Left kidney (tissue), 1 donor: ENCODE measurements at regions not wholly inside any gene's neighbourhood (a gene's known extent, or its start where the extent isn't known, plus 50 kb on each side); places are given as distances from the start of the nearest gene placed in this dataset.

ENCODE experiments used
- DNase-seq: peaks from one replicate; pipeline ENCODE4 v3.0.0-alpha.2; 2013

DNA sequence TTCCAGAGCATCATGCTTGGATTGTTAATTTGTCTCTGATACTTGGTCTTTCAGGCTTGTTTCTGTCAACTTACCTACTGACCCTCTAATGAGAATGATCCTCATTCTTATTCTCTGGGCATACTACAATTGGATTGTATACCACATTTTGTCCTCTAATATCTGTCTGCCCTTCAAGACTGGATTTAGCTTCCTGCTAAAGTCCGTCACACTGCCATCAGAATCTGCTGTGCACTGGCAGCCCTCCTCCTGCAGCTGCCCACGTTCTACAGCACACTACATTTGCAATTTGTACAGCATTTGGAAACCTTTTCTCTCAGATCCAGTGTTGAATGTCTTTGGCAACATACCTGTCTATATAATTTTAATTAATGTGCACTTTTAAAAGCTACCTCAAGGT is 183.1 kb downstream of the ZNF330 start:
- no peak for DNase-seq

DNA sequence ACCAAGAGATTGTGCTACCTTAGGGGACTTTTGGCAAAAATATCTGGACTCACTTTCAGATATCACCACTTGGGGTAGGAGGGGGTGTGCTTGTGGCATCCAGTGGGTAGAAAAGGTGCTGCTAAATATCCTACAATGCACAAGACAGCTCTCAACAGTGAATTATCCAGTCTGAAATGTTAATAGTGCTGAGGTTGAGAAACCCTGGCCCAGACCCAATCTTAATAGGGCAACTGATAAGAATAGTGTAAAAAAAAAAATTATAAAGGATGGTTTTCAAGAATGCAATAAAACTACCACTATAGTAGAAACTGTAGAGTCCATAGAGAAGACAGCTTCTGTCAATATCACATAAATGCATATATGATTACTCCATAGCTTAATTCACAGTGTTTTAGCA is 185.5 kb downstream of the ZNF330 start:
- DNase-seq, result no peak

DNA sequence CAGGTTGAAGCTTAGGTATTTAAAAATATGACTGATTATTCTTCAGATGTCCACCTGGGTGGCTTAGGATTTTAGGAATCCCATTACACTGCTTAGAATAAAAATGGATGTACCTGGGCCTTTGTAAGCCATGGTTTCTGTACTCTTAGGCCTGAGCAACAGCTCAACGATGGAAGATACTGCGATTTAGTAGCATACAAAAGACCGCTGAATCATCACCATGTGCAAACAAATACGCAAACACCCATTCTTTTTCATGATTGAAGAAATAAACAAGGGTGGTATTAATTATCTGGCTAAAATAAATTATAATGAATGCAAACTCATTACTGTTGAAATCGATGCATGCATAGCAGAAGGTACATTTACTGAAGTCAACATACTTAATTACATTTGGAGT is 188.9 kb downstream of the ZNF330 start:
- DNase-seq, result no peak

DNA sequence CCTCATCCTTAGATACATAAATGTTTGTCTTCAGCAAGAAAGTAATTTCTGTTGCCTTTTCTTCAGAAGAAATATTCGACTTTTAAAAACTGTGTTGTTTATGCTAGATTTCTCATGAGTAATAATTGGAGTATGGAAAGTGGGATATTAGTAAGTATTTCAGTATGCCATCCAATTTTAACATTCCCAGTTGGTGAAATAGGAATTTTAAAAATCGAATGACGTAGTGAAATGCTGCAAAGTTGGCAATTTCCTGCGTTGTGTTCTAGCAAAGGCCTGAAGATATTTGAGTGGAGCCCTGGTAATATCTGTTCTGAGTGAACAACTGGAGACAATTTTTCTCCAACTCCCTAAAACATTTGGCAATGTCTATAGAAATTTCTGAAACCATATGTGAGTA is 190.1 kb downstream of the ZNF330 start:
- DNase-seq, result no peak

- DNase-seq, result no peak
These were observed 191.2 kb downstream of the ZNF330 start for GRCh38 chr4:141411936-141412335.

DNA sequence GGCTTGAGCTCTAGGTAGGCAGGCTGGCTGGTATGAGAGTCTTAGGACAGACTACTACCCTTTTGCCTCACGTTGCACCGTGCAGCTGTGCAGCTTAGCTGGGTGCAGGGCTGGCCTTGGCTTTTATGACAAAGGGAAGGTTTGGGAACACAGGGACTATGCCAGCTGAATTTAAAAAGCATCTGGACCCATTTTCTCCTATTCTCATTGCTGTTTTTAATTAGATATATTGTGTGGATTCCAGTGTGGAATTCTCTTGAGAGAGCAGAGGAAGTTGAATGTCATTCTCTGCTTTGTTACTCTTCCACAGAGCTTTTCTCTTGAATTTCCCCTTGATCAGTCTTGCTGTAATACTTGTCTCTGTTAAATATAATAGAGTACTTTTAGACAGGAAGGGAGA is 192.7 kb downstream of the ZNF330 start:
- DNase-seq, result no peak

DNA sequence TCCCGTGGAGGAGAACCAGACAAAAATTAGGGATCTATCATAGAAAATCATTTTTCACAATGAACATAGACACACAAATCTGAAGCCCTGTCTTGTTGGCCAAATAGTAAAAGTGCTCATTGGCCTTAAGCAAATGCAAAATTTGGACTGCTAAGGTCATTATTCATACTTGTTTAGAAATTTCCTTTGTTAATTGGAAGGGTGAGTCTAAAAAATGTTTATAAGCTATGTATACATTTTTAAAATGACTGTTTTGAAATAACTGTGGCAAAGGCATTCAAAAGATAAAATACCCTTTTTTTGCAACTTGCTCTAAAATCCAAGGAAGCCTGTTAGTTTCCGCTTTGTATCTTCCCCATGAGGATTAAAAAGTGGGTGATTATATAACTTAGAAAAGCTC is 195.0 kb downstream of the ZNF330 start:
- DNase-seq, result no peak

GRCh38 chr4:141416219-141416618 is 195.5 kb downstream of the ZNF330 start:
- DNase-seq, result peak; percentile 18

GRCh38 chr4:141416677-141417363 is 196.1 kb downstream of the ZNF330 start:
- no peak for DNase-seq

DNA sequence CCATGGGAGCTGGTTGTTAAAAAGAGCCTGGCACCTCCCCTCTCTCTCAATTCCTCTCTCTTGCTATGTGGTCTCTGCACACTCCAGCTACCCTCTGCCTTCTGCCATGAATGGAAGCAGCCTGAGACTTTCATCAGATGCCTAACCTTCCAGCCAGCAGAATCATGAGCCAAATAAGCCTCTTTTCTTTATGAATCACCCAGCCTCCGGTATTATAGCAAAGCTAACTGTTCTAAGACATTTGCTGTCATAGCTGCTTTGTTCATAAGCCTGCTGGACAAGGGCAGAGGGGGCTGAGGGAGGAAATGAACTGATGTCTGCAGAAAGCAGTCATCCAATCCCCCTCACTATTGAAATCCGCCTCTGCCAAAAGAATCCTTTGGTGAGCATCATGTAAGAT is 196.7 kb downstream of the ZNF330 start:
- DNase-seq, result no peak

- DNase-seq, result no peak
These were observed 204.4 kb downstream of the ZNF330 start for GRCh38 chr4:141425124-141425523.

DNA sequence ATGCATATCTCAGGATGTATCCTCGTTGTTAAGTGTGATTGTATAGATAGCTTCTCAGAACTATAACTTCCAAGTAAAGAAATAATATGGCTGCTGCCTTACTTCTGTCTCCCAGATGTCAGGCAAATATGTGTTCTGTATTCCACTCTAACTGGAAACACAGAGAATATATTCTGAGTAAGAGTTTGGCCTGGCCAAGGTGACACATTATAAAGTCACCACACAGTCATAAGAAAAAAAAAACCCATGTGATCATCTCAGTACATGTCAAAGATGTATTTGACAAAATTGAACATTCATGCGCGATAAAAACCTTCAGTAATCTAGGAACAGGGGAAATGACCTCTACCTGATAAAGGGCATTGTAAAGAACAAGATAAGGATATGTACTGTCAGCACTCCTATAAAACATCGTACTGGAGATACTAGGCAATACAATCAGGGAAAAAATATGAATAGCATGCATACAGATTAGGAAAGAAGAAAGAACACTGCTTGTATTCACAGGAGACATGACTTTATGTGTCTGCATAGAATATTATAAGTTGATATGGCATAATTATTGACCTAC is 207.1 kb downstream of the ZNF330 start:
- DNase-seq, result no peak

GRCh38 chr4:141429933-141430332 is 206.4 kb upstream of the IL15 start:
- no peak for DNase-seq

DNA sequence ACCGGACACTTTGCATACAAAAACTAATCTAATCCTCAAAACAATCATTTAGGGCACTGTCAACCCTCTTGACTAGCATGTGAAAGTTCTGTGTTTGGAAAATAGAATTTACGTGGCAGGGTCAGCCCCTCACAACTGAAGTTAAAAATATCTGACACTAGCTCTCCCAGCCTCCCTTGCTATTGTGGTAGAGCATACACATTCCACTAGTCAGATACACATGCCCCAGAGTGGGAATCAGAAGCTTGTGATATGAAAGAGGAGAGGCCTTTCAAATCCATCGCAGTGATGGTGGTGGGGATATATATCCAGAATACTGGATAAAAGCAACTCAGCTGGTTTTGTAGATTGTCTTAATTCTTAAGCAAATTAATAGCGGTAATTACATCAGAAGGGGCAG is 205.7 kb upstream of the IL15 start:
- no peak for DNase-seq

DNA sequence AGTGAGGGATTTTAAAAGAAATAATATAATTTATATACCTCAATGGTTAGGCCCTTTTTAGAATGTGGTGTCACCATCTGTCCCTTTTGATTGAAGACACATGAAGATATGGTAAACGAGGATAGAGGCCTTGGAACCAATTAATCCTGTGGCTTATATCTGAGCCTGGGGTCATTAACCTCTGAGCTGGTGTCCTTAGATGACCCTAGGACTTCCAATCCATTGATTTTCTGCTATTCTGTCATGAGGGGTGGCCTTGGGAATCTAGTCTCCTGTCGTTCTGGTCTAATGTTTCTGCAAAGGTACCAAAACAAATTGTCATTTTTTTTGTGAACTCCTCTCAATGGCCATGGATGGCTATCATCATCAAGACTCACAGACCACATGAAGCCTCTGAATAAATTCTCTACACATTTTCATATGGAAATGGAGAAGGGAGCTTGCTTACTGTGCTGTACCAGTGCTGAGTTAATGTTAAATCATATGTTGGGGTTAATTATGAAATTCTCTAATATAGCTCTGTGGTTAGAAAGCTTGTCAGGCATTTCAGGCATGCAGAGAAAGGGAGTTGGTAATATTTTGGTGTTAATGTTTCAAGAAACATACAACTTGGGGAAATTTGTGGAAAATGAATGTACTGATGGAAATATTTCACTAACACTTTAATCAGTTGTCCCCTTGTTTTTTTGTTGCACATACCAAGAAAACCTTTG is 204.2 kb upstream of the IL15 start:
- no peak for DNase-seq

GRCh38 chr4:141435446-141436225 is 200.7 kb upstream of the IL15 start:
- DNase-seq, result no peak

GRCh38 chr4:141439223-141439622 is 197.2 kb upstream of the IL15 start:
- no peak for DNase-seq

- DNase-seq, result no peak
These were observed 188.6 kb upstream of the IL15 start for GRCh38 chr4:141447761-141448160.

GRCh38 chr4:141448490-141448889 is 187.9 kb upstream of the IL15 start:
- DNase-seq, result no peak

DNA sequence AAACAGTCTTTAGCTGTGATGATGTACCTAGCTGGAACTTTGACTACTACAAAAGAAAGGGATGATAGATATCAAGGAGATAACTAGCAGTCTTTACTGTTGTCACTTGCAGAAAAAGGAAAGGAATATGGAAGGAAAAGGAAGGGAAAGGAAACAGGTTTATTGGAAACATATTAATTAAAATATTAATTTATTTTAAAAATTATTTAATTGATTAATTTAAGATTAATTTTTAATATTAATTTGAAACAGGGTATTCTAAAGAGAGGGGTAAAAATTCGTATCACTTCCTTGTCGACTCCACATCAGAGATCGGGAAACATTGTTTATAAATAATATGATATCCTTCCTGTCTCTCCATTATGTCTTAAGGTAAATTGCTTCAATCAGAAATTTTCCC is 186.5 kb upstream of the IL15 start:
- no peak for DNase-seq

GRCh38 chr4:141455651-141456050 is 180.7 kb upstream of the IL15 start:
- DNase-seq, result no peak

DNA sequence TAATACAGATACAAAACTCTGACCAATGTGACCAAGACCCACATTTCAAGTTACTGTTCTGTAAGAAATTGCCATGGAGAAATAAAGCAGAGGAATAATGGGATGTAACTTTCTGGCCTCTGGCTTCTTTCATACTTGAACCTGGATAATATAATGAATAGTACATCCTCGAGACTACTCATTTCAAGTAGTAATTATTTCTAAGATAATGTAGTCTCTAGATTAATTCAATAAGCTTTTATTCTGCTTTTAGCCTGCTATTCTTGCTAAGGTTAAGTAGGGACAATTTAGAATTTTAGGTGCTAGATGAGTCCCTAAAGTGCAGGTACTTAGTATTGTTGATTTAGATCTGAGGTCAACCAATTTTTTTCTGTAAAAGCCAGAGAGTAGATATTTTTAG is 178.7 kb upstream of the IL15 start:
- DNase-seq, result no peak

GRCh38 chr4:141458501-141458900 is 177.9 kb upstream of the IL15 start:
- no peak for DNase-seq
